Testis (tissue), 2 donors: ENCODE measurements at regions not wholly inside any gene's neighbourhood (a gene's known extent, or its start where the extent isn't known, plus 50 kb on each side); places are given as distances from the start of the nearest gene placed in this dataset.

Source experiments
- POLR2A ChIP-seq: fragments of 450-650 bp; IDR thresholded peaks from one replicate; pipeline ENCODE4 v1.6.1; 2017; ENCODE audit warnings: antibody characterized with exemption, mild to moderate bottlenecking, moderate library complexity
- TF ChIP-seq, protein P1 (sequence below), 3 experiments: fragments of 450-650 bp in 2 of 3; fragments of 200-600 bp in 1 of 3; sonication (generic) in 1 of 3; IDR thresholded peaks; one replicate each; pipeline ENCODE4 v1.5.1; 2016 to 2019; ENCODE audit warnings: antibody characterized with exemption in 3 of 3, mild to moderate bottlenecking in 2 of 3, moderate library complexity in 1 of 3

DNA sequence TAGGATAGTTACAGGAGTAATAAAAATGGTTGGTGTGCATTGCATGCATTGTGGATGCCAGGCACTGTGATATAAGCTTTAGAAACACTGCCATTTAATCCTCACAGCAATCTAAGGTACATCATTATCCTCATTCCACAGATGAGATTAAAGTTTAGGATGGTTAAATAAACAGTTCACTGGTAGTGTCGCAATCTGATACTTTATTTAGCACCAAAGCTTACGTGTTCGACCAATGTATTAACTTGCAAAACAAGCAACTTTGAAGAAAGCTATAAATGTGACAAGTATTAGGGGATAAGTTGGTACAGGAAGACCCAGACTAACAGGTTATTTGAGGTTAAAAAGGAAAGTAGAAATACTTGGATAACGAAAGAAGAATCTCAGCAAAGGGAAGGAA is 150.5 kb upstream of the ZNF385D start:
- TF ChIP-seq, protein P1, sequence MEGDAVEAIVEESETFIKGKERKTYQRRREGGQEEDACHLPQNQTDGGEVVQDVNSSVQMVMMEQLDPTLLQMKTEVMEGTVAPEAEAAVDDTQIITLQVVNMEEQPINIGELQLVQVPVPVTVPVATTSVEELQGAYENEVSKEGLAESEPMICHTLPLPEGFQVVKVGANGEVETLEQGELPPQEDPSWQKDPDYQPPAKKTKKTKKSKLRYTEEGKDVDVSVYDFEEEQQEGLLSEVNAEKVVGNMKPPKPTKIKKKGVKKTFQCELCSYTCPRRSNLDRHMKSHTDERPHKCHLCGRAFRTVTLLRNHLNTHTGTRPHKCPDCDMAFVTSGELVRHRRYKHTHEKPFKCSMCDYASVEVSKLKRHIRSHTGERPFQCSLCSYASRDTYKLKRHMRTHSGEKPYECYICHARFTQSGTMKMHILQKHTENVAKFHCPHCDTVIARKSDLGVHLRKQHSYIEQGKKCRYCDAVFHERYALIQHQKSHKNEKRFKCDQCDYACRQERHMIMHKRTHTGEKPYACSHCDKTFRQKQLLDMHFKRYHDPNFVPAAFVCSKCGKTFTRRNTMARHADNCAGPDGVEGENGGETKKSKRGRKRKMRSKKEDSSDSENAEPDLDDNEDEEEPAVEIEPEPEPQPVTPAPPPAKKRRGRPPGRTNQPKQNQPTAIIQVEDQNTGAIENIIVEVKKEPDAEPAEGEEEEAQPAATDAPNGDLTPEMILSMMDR (IDR thresholded peaks at IDR 0.05): no peak
- TF ChIP-seq POLR2A: no peak
